M059J (cell line): ENCODE measurements at regions not wholly inside any gene's neighbourhood (a gene's known extent, or its start where the extent isn't known, plus 50 kb on each side); places are given as distances from the start of the nearest gene placed in this dataset.

ENCODE experiments used
- DNase-seq: peaks from one replicate; pipeline ENCODE4 v3.0.0-alpha.2; 2012; ENCODE audit warnings: low read depth

GRCh38 chrX:30008031-30008430, 207.3 kb upstream of the MAGEB2 start:
- no peak for DNase-seq

- DNase-seq: peak; percentile 60
These were observed 204.9 kb upstream of the MAGEB2 start for GRCh38 chrX:30010471-30010870.

GRCh38 chrX:30015440-30015839, 199.9 kb upstream of the MAGEB2 start:
- DNase-seq: no peak

GRCh38 chrX:30027636-30028035, 187.7 kb upstream of the MAGEB2 start:
- peak; percentile 71 for DNase-seq

- DNase-seq: peak; percentile 33
These were observed 179.0 kb upstream of the MAGEB2 start for GRCh38 chrX:30036406-30036805.

- peak; percentile 59 for DNase-seq
These were observed 175.6 kb upstream of the MAGEB2 start for GRCh38 chrX:30039768-30040167.

- peak; percentile 65 for DNase-seq
These were observed 154.6 kb upstream of the MAGEB2 start for GRCh38 chrX:30060718-30061117.

- peak; percentile 86 for DNase-seq
These were observed 150.1 kb upstream of the MAGEB2 start for GRCh38 chrX:30065226-30065625.

GRCh38 chrX:30067677-30068076, 147.7 kb upstream of the MAGEB2 start:
- DNase-seq: no peak

- DNase-seq: peak; percentile 69
These were observed 129.8 kb upstream of the MAGEB2 start for GRCh38 chrX:30085571-30085970.

GRCh38 chrX:30111431-30111830, 103.9 kb upstream of the MAGEB2 start:
- DNase-seq: no peak

- DNase-seq: peak; percentile 70
These were observed 73.4 kb upstream of the MAGEB2 start for GRCh38 chrX:30141966-30142365.

GRCh38 chrX:30144221-30144620, 71.1 kb upstream of the MAGEB2 start:
- DNase-seq: no peak

- DNase-seq: peak; percentile 64
These were observed 70.2 kb upstream of the MAGEB2 start for GRCh38 chrX:30144971-30145731.

GRCh38 chrX:30147996-30148643, 67.2 kb upstream of the MAGEB2 start:
- no peak for DNase-seq

GRCh38 chrX:30149206-30149605, 66.2 kb upstream of the MAGEB2 start:
- DNase-seq: peak; percentile 75

- DNase-seq: peak; percentile 78
These were observed 65.0 kb upstream of the MAGEB2 start for GRCh38 chrX:30150196-30150895.

- no peak for DNase-seq
These were observed 63.4 kb upstream of the MAGEB2 start for GRCh38 chrX:30151964-30152363.

- no peak for DNase-seq
These were observed 62.0 kb upstream of the MAGEB2 start for GRCh38 chrX:30153175-30153880.

- peak; percentile 63 for DNase-seq
These were observed 61.5 kb upstream of the MAGEB2 start for GRCh38 chrX:30153881-30154260.

GRCh38 chrX:30156009-30156408, 59.4 kb upstream of the MAGEB2 start:
- DNase-seq: no peak

- DNase-seq: no peak
These were observed 58.3 kb upstream of the MAGEB2 start for GRCh38 chrX:30156880-30157560.
